ENCODE measurements at regions not wholly inside any gene's neighbourhood (a gene's known extent, or its start where the extent isn't known, plus 50 kb on each side); places are given as distances from the start of the nearest gene placed in this dataset.

GRCh38 chr16:52708476-52708875 lies 161.5 kb upstream of the TOX3 start (continued):
- TF ChIP-seq EZH2 (IDR thresholded peaks at IDR 0.05; ENCODE audit: low read depth, unreplicated experiment) (no peak), CREB1 (CRISPR knock-in tag; IDR thresholded peaks at IDR 0.05; ENCODE audit: low read depth) (no peak), CTCF (conservative IDR thresholded peaks at IDR 0.05; ENCODE audit: low read depth in 2 of 2) (no peak), EZH2phosphoT487 (IDR thresholded peaks at IDR 0.05; ENCODE audit: unreplicated experiment) (no peak), ZNF114 (CRISPR knock-in tag; IDR thresholded peaks at IDR 0.05) (no peak), ZNF462 (CRISPR knock-in tag; IDR thresholded peaks at IDR 0.05) (no peak)

GRCh38 chr16:52707676-52708337 lies 160.9 kb upstream of the TOX3 start:
- Mint-ChIP-seq H3K4me3 (no peak overlapping the region), H3K9me3 (no peaks in the 10 kb centered on the region; the same call in 2 of the 3 replicates), H3K27ac (no peak overlapping the region), H3K27me3 (ENCODE audit: insufficient read depth, low read depth, poor library complexity) (no peaks in the 10 kb centered on the region), H3K4me1 (peaks cover 13% of the 10 kb centered on the region; the same call in 2 of the 3 replicates), H3K36me3 (ENCODE audit: low read depth) (no peaks in the 10 kb centered on the region)
- no peaks in the 10 kb centered on the region for H3K4me1 ChIP-seq (ENCODE audit: insufficient read depth)
- ATAC-seq (no peak), DNase-seq (ENCODE audit: low spot score) (no peak)
- no peaks in the 10 kb centered on the region for H3K27me3 ChIP-seq (ENCODE audit: insufficient read depth)
- no peak overlapping the region for H3K4me2 ChIP-seq
- no peaks in the 10 kb centered on the region for H4K20me1 ChIP-seq (replicated peaks; ENCODE audit: insufficient read depth)
- TF ChIP-seq POLR2AphosphoS5 (IDR thresholded peaks at IDR 0.05; ENCODE audit: low read depth) (no peak), NANOG (IDR thresholded peaks at IDR 0.05; ENCODE audit: borderline replicate concordance) (no peak), ETS1 (IDR thresholded peaks at IDR 0.05) (no peak)
- peaks cover 19% of the 10 kb centered on the region; the same call in 1 of the 2 replicates for H3K9me2 ChIP-seq (ENCODE audit: insufficient read depth)
- no peak overlapping the region for H3K27ac ChIP-seq (ENCODE audit: low read depth)
- H3K4me3 ChIP-seq, result no peak overlapping the region
- H3F3A ChIP-seq (replicated peaks; ENCODE audit: low read depth), result no peaks in the 10 kb centered on the region
- H3K79me2 ChIP-seq (replicated peaks; ENCODE audit: insufficient read depth), result no peaks in the 10 kb centered on the region
- no peak overlapping the region for H2AFZ ChIP-seq
- H3K36me3 ChIP-seq (ENCODE audit: insufficient read depth), result no peaks in the 10 kb centered on the region; the same call in 1 of the 2 replicates

All from GM23338 (cell line).